Tongue (tissue), 1 donor: ENCODE measurements at regions not wholly inside any gene's neighbourhood (a gene's known extent, or its start where the extent isn't known, plus 50 kb on each side); places are given as distances from the start of the nearest gene placed in this dataset.

Source experiments
- DNase-seq: peaks from one replicate; pipeline ENCODE4 v3.0.0-alpha.2; 2015

GRCh38 chr10:10765017-10765416, 252.7 kb upstream of the CELF2 start:
- DNase-seq, result no peak

- DNase-seq, result no peak
These were observed 245.3 kb upstream of the CELF2 start for GRCh38 chr10:10772411-10772810.

GRCh38 chr10:10772874-10773508, 244.7 kb upstream of the CELF2 start:
- no peak for DNase-seq

- no peak for DNase-seq
These were observed 243.3 kb upstream of the CELF2 start for GRCh38 chr10:10774416-10774815.

- no peak for DNase-seq
These were observed 241.3 kb upstream of the CELF2 start for GRCh38 chr10:10776363-10776762.

- DNase-seq, result no peak
These were observed 240.4 kb upstream of the CELF2 start for GRCh38 chr10:10777279-10777678.

GRCh38 chr10:10777723-10778122, 239.9 kb upstream of the CELF2 start:
- DNase-seq, result no peak

GRCh38 chr10:10778959-10779358, 238.7 kb upstream of the CELF2 start:
- DNase-seq, result no peak

GRCh38 chr10:10779511-10779910, 238.2 kb upstream of the CELF2 start:
- DNase-seq, result no peak

- no peak for DNase-seq
These were observed 236.9 kb upstream of the CELF2 start for GRCh38 chr10:10780746-10781145.

GRCh38 chr10:10782603-10783002, 235.1 kb upstream of the CELF2 start:
- DNase-seq, result no peak

GRCh38 chr10:10785627-10786026, 232.0 kb upstream of the CELF2 start:
- DNase-seq, result no peak

- DNase-seq, result no peak
These were observed 231.3 kb upstream of the CELF2 start for GRCh38 chr10:10786109-10787090.

- DNase-seq, result no peak
These were observed 230.1 kb upstream of the CELF2 start for GRCh38 chr10:10787586-10787985.

GRCh38 chr10:10788761-10789160, 228.9 kb upstream of the CELF2 start:
- DNase-seq, result no peak

- DNase-seq, result no peak
These were observed 225.8 kb upstream of the CELF2 start for GRCh38 chr10:10791869-10792268.

GRCh38 chr10:10792681-10793080, 225.0 kb upstream of the CELF2 start:
- DNase-seq, result peak; percentile 88

GRCh38 chr10:10794046-10794445, 223.6 kb upstream of the CELF2 start:
- no peak for DNase-seq

GRCh38 chr10:10794791-10795191, 222.9 kb upstream of the CELF2 start:
- DNase-seq, result no peak

- DNase-seq, result peak; percentile 80
These were observed 221.5 kb upstream of the CELF2 start for GRCh38 chr10:10796061-10796773.

GRCh38 chr10:10796774-10797415, 220.8 kb upstream of the CELF2 start:
- peak; percentile 61 for DNase-seq

GRCh38 chr10:10797513-10797912, 220.2 kb upstream of the CELF2 start:
- no peak for DNase-seq
